ENCODE measurements at regions not wholly inside any gene's neighbourhood (a gene's known extent, or its start where the extent isn't known, plus 50 kb on each side); places are given as distances from the start of the nearest gene placed in this dataset.
"Not testable (repeated sequence)": the region's sequence is repeated elsewhere in the genome, so short reads cannot be mapped to it uniquely, and the experiment has no call there.

DNA sequence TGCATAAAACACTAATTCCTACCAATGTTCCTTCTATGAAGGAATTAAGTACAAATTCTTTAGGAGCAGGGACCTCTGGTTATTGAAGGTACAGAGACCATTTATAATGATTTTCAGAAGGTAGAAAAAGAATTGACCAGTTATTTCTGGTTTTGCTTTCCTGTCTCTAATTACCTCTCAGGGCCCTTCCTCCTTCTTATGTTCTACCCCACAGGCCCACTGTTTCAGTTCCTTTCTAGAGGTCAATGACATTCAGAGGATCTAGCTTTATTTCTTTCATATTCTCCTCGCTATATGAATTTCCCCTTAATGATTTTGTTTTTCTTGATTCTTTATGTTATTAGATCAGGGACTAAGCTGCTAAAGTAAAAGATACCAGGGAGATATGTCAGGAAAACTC lies 345.0 kb upstream of the SPRY2 start:
- DNase-seq (no peak), FAIRE-seq (no peak)
- WGBS, 3 donors: 75 to 94% (median 93%) methylated on average over 1 of the region's 1 CpG
- Histone ChIP-seq H3K36me3 (ENCODE audit: control insufficient read depth in 3 of 3, insufficient read depth in 2 of 3, low read depth in 1 of 3, low read length in 3 of 3) (no peaks in the 10 kb centered on the region), H3K9me3 (ENCODE audit: control insufficient read depth in 2 of 2, insufficient read depth in 1 of 2, low read depth in 1 of 2, low read length in 1 of 2) (peaks cover 0 to 17% of the 10 kb centered on the region in 2 donors), H3K27me3 (ENCODE audit: control insufficient read depth in 3 of 3, insufficient read depth in 3 of 3, low read length in 3 of 3) (no peaks in the 10 kb centered on the region), H3K27ac (ENCODE audit: low read depth in 1 of 3, low read length in 2 of 3) (no peak overlapping the region), H3K4me3 (ENCODE audit: low read depth in 1 of 3, low read length in 3 of 3) (no peak overlapping the region), H3K4me1 (ENCODE audit: control insufficient read depth in 3 of 3, insufficient read depth in 2 of 3, low read depth in 1 of 3, low read length in 2 of 3) (no peaks in the 10 kb centered on the region)

DNA sequence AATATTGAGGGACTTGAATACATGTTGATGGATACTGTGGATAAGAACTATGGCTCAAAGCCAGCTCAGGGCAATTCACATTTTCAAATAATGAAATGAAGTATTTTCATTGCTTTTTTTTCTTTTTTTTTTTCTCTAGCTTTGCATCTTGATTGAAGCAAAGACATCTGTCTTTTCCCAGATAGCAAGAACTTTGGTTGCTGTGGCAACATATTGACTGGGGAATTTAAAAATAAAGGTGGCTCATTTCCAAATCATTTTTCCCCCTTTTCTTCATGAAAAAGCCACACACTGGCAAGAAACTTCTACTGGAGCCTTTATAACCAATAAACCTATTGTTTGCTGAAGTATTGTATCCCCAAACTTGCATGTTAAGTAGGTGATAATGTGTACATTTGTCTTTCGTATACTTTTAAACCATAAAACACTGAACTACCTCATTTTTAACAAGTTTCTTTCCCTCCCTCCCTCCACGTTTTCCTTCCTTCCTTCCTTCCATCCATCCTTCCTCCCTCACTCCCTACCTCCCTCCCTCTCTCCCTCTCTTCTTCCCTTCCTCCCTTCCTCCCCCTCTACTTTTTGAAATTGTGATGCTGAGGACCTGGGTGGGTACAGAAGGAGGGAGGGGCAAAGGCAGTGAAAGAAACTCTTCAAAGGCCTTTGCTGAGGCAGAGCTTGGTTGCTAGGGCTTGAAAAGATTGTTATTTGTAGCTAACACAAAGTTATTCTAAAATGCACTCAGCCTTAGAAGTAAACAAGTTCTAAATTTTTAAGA lies 343.5 kb upstream of the SPRY2 start:
- H3K36me3 ChIP-seq (ENCODE audit: control insufficient read depth in 3 of 3, insufficient read depth in 2 of 3, low read depth in 1 of 3, low read length in 3 of 3): no peaks in the 10 kb centered on the region
- H3K27ac ChIP-seq (ENCODE audit: low read depth in 1 of 3, low read length in 2 of 3): no peak overlapping the region
- DNase-seq (no peak), FAIRE-seq (no peak)
- WGBS, 3 donors: 50 to 67% (median 55%) methylated on average over 2 of the region's 2 CpGs
- H3K27me3 ChIP-seq (ENCODE audit: control insufficient read depth in 3 of 3, insufficient read depth in 3 of 3, low read length in 3 of 3): no peaks in the 10 kb centered on the region
- no peak overlapping the region for H3K4me3 ChIP-seq (ENCODE audit: low read depth in 1 of 3, low read length in 3 of 3)
- H3K9me3 ChIP-seq (ENCODE audit: control insufficient read depth in 2 of 2, insufficient read depth in 1 of 2, low read depth in 1 of 2, low read length in 1 of 2): peaks cover 0 to 8% of the 10 kb centered on the region in 2 donors
- H3K4me1 ChIP-seq (ENCODE audit: control insufficient read depth in 3 of 3, insufficient read depth in 2 of 3, low read depth in 1 of 3, low read length in 2 of 3): no peaks in the 10 kb centered on the region

DNA sequence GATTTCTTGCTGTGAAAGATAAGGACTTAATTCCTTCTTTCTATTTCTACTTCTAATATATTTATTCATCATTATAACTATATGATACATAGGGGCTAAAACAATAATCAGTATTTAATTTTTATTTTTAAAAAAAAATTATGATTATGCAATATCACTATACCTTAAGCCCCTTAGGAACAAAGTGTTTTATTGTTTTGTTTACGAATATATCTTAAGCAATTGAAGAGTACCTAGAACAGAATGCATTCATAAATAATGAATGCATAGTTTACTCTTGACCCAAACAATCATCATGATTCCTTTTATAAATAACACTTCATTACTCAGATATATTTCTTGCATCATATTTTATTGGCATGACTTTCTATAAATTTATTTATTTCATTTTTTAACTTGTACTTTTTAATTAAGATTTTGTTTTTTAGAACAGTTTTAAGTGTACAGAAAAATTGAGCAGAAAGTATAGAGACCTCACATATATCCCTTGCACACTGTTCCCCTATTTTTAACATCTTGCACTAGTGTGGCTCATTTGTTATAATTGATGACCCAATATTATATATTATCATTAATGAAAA lies 339.9 kb upstream of the SPRY2 start:
- H3K27me3 ChIP-seq (ENCODE audit: control insufficient read depth in 3 of 3, insufficient read depth in 3 of 3, low read length in 3 of 3): no peaks in the 10 kb centered on the region
- peaks cover 0 to 11% of the 10 kb centered on the region in 2 donors for H3K9me3 ChIP-seq (ENCODE audit: control insufficient read depth in 2 of 2, insufficient read depth in 1 of 2, low read depth in 1 of 2, low read length in 1 of 2)
- no peaks in the 10 kb centered on the region for H3K36me3 ChIP-seq (ENCODE audit: control insufficient read depth in 3 of 3, insufficient read depth in 2 of 3, low read depth in 1 of 3, low read length in 3 of 3)
- no peak for DNase-seq
- no peak overlapping the region for H3K4me3 ChIP-seq (ENCODE audit: low read depth in 1 of 3, low read length in 3 of 3)
- H3K27ac ChIP-seq (ENCODE audit: low read depth in 1 of 3, low read length in 2 of 3): no peak overlapping the region
- FAIRE-seq: no peak
- WGBS, 3 donors: 76 to 98% (median 96%) methylated on average over 1 of the region's 1 CpG
- H3K4me1 ChIP-seq (ENCODE audit: control insufficient read depth in 3 of 3, insufficient read depth in 2 of 3, low read depth in 1 of 3, low read length in 2 of 3): no peaks in the 10 kb centered on the region

DNA sequence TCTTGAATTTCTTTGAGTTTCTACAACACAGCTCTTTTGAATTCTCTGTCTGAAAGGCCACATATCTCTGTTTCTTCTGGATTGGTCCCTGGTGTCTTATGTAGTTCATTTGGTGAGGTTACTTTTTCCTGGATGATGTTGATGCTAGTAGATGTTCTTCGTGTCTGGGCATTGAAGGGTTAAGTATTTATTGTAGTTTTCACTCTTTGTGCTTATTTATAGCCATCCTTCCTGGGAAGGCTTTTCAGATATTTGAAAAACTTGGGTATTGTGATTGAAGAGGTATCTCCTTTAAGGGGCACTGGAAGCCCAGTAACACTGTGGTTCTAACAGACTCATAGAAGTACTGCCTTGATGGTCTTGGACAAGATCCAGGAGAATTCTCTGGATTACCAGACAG lies 338.5 kb upstream of the SPRY2 start:
- 81 to 89% (median 86%) methylated on average over 1 of the region's 1 CpG for WGBS, 3 donors

DNA sequence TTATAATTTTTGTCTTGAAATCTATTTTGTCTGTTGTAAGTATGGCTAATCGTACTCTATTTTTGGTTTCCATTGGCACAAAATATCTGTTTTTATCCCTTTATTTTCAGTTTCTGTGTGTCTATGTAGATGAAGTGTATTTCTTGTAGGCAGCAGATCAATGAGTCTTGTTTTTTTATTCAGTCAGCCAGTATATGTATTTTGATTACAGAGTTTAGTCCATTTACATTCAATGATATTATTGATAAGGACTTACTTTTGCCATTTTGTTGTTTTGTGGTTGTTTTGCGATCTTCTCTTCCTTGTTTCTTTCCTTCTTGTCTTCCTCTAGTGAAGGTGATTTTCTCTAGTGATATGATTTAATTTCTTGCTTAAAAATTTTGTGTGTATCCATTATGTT lies 336.3 kb upstream of the SPRY2 start:
- H3K4me3 ChIP-seq (ENCODE audit: low read depth in 1 of 3, low read length in 3 of 3): no peak overlapping the region
- H3K36me3 ChIP-seq (ENCODE audit: control insufficient read depth in 3 of 3, insufficient read depth in 2 of 3, low read depth in 1 of 3, low read length in 3 of 3): no peaks in the 10 kb centered on the region
- DNase-seq: no peak
- no peak overlapping the region for H3K27ac ChIP-seq (ENCODE audit: low read depth in 1 of 3, low read length in 2 of 3)
- H3K27me3 ChIP-seq (ENCODE audit: control insufficient read depth in 3 of 3, insufficient read depth in 3 of 3, low read length in 3 of 3): no peaks in the 10 kb centered on the region
- H3K4me1 ChIP-seq (ENCODE audit: control insufficient read depth in 3 of 3, insufficient read depth in 2 of 3, low read depth in 1 of 3, low read length in 2 of 3): no peaks in the 10 kb centered on the region
- H3K9me3 ChIP-seq (ENCODE audit: control insufficient read depth in 2 of 2, insufficient read depth in 1 of 2, low read depth in 1 of 2, low read length in 1 of 2): peaks cover 0 to 11% of the 10 kb centered on the region in 2 donors
- WGBS, 3 donors: 90 to 95% (median 92%) methylated on average over 2 of the region's 2 CpGs
- FAIRE-seq: no peak

More for the DNA sequence above, 338.5 kb upstream of the SPRY2 start:
- no peak for DNase-seq
- Histone ChIP-seq H3K27ac (ENCODE audit: low read depth in 1 of 3, low read length in 2 of 3) (no peak overlapping the region), H3K4me3 (ENCODE audit: low read depth in 1 of 3, low read length in 3 of 3) (no peak overlapping the region), H3K36me3 (ENCODE audit: control insufficient read depth in 3 of 3, insufficient read depth in 2 of 3, low read depth in 1 of 3, low read length in 3 of 3) (no peaks in the 10 kb centered on the region), H3K27me3 (ENCODE audit: control insufficient read depth in 3 of 3, insufficient read depth in 3 of 3, low read length in 3 of 3) (no peaks in the 10 kb centered on the region), H3K4me1 (ENCODE audit: control insufficient read depth in 3 of 3, insufficient read depth in 2 of 3, low read depth in 1 of 3, low read length in 2 of 3) (no peaks in the 10 kb centered on the region), H3K9me3 (ENCODE audit: control insufficient read depth in 2 of 2, insufficient read depth in 1 of 2, low read depth in 1 of 2, low read length in 1 of 2) (peaks cover 0 to 11% of the 10 kb centered on the region in 2 donors)
- FAIRE-seq: no peak

DNA sequence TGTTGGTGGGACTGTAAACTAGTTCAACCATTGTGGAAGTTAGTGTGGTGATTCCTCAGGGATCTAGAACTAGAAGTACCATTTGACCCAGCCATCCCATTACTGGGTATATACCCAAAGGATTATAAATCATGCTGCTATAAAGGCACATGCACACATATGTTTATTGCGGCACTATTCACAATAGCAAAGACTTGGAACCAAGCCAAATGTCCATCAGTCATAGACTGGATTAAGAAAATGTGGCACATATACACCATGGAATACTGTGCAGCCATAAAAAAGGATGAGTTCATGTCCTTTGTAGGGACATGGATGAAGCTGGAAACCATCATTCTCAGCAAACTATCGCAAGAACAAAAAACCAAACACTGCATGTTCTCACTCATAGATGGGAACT lies 334.5 kb upstream of the SPRY2 start:
- peaks cover 0 to 11% of the 10 kb centered on the region in 2 donors for H3K9me3 ChIP-seq (ENCODE audit: control insufficient read depth in 2 of 2, insufficient read depth in 1 of 2, low read depth in 1 of 2, low read length in 1 of 2)
- not testable (repeated sequence) for H3K4me3 ChIP-seq (ENCODE audit: low read depth in 1 of 3, low read length in 3 of 3); H3K4me1 ChIP-seq (ENCODE audit: control insufficient read depth in 3 of 3, insufficient read depth in 2 of 3, low read depth in 1 of 3, low read length in 2 of 3); DNase-seq; H3K27ac ChIP-seq (ENCODE audit: low read depth in 1 of 3, low read length in 2 of 3); FAIRE-seq; H3K36me3 ChIP-seq (ENCODE audit: control insufficient read depth in 3 of 3, insufficient read depth in 2 of 3, low read depth in 1 of 3, low read length in 3 of 3); H3K27me3 ChIP-seq (ENCODE audit: control insufficient read depth in 3 of 3, insufficient read depth in 3 of 3, low read length in 3 of 3)
- 92 to 100% (median 97%) methylated on average over 1 to 2 of the region's 2 CpGs for WGBS, 3 donors

DNA sequence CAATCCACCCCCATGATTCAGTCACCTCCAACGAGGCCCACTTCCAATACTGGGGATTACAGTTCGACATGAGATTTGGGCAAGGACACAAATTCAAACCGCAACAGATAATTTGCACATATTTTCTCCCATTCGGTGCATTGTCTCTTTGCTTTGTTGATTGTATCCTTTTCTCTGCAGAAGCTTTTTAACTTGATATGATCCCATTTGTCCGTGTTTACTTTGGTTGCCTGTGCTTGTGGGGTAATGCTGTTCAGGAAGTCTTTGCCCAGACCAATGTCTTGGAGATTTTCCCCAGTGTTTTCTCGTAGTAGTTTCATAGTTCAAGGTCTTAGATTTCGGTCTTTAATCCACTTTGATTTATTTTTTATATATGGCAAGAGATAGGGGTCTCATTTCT lies 330.8 kb upstream of the SPRY2 start:
- FAIRE-seq: no peak
- H3K4me1 ChIP-seq (ENCODE audit: control insufficient read depth in 3 of 3, insufficient read depth in 2 of 3, low read depth in 1 of 3, low read length in 2 of 3): no peaks in the 10 kb centered on the region
- no peak overlapping the region for H3K4me3 ChIP-seq (ENCODE audit: low read depth in 1 of 3, low read length in 3 of 3)
- H3K9me3 ChIP-seq (ENCODE audit: control insufficient read depth in 2 of 2, insufficient read depth in 1 of 2, low read depth in 1 of 2, low read length in 1 of 2): peaks cover 0 to 1% of the 10 kb centered on the region in 2 donors
- H3K27me3 ChIP-seq (ENCODE audit: control insufficient read depth in 3 of 3, insufficient read depth in 3 of 3, low read length in 3 of 3): no peaks in the 10 kb centered on the region
- H3K36me3 ChIP-seq (ENCODE audit: control insufficient read depth in 3 of 3, insufficient read depth in 2 of 3, low read depth in 1 of 3, low read length in 3 of 3): no peaks in the 10 kb centered on the region
- 77 to 85% (median 78%) methylated on average over 7 of the region's 7 CpGs for WGBS, 3 donors
- H3K27ac ChIP-seq (ENCODE audit: low read depth in 1 of 3, low read length in 2 of 3): no peak overlapping the region
- DNase-seq: no peak

DNA sequence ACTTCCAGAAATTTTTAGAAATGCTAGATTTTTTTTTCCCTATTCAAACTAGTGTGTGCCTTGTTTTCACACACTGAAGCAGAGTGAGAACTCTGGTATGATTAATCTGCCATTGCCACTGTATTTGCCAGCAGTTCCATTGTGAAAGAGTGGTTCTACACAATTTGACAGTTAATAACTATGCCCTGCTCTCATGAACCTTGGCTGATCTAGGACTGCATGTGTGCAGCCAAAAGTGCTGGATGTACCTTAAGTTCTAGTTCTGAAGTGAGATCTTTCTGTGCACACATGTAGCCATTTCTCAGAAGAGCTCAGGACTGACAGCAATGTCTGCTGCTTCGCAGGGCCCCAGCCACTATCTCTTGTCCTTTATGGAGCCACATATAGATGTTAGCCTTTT lies 328.2 kb upstream of the SPRY2 start:
- 81 to 90% (median 88%) methylated on average over 1 of the region's 1 CpG for WGBS, 3 donors

More for the DNA sequence above, 328.2 kb upstream of the SPRY2 start:
- FAIRE-seq (no peak), DNase-seq (no peak)
- Histone ChIP-seq H3K9me3 (ENCODE audit: control insufficient read depth in 2 of 2, insufficient read depth in 1 of 2, low read depth in 1 of 2, low read length in 1 of 2) (no peaks in the 10 kb centered on the region), H3K4me1 (ENCODE audit: control insufficient read depth in 3 of 3, insufficient read depth in 2 of 3, low read depth in 1 of 3, low read length in 2 of 3) (no peaks in the 10 kb centered on the region), H3K27me3 (ENCODE audit: control insufficient read depth in 3 of 3, insufficient read depth in 3 of 3, low read length in 3 of 3) (no peaks in the 10 kb centered on the region), H3K27ac (ENCODE audit: low read depth in 1 of 3, low read length in 2 of 3) (no peak overlapping the region), H3K36me3 (ENCODE audit: control insufficient read depth in 3 of 3, insufficient read depth in 2 of 3, low read depth in 1 of 3, low read length in 3 of 3) (no peaks in the 10 kb centered on the region), H3K4me3 (ENCODE audit: low read depth in 1 of 3, low read length in 3 of 3) (no peak overlapping the region)

Data from small intestine (tissue), 7 donors.